GM06990 (cell line): ENCODE measurements at regions not wholly inside any gene's neighbourhood (a gene's known extent, or its start where the extent isn't known, plus 50 kb on each side); places are given as distances from the start of the nearest gene placed in this dataset.

ENCODE experiments used
- DNase-seq: peaks from one replicate; pipeline ENCODE4 v3.0.0-alpha.2; 2011; ENCODE audit not compliant: insufficient read length; ENCODE audit errors: extremely low read depth
- H3K27me3 ChIP-seq: replicated peaks from 2 replicates; pipeline ENCODE4 v1.6.0; 2011; ENCODE audit warnings: low read length; ENCODE audit not compliant: control insufficient read depth, insufficient read depth
- H3K36me3 ChIP-seq: 2 replicates; pipeline ENCODE4 v1.5.1; 2011; ENCODE audit warnings: low read length; ENCODE audit not compliant: control insufficient read depth, insufficient read depth
- H3K4me3 ChIP-seq: replicated peaks from 2 replicates; pipeline ENCODE4 v1.5.1; 2011; ENCODE audit warnings: low read depth, mild to moderate bottlenecking, control low read depth, low read length
- TF ChIP-seq, protein P1 (sequence below): IDR thresholded peaks from 2 replicates; pipeline ENCODE4 v1.5.1; 2011; ENCODE audit warnings: low read length, control low read depth, mild to moderate bottlenecking, inconsistent platforms; ENCODE audit not compliant: insufficient read depth, poor library complexity, severe bottlenecking

GRCh38 chr21:17981060-17981740 lies 162.0 kb upstream of the C21orf91 start:
- no peaks in the 10 kb centered on the region for H3K27me3 ChIP-seq
- H3K36me3 ChIP-seq = no peaks in the 10 kb centered on the region
- TF ChIP-seq, protein P1, sequence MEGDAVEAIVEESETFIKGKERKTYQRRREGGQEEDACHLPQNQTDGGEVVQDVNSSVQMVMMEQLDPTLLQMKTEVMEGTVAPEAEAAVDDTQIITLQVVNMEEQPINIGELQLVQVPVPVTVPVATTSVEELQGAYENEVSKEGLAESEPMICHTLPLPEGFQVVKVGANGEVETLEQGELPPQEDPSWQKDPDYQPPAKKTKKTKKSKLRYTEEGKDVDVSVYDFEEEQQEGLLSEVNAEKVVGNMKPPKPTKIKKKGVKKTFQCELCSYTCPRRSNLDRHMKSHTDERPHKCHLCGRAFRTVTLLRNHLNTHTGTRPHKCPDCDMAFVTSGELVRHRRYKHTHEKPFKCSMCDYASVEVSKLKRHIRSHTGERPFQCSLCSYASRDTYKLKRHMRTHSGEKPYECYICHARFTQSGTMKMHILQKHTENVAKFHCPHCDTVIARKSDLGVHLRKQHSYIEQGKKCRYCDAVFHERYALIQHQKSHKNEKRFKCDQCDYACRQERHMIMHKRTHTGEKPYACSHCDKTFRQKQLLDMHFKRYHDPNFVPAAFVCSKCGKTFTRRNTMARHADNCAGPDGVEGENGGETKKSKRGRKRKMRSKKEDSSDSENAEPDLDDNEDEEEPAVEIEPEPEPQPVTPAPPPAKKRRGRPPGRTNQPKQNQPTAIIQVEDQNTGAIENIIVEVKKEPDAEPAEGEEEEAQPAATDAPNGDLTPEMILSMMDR = no peak
- DNase-seq = no peak
- H3K4me3 ChIP-seq = no peak overlapping the region

DNA sequence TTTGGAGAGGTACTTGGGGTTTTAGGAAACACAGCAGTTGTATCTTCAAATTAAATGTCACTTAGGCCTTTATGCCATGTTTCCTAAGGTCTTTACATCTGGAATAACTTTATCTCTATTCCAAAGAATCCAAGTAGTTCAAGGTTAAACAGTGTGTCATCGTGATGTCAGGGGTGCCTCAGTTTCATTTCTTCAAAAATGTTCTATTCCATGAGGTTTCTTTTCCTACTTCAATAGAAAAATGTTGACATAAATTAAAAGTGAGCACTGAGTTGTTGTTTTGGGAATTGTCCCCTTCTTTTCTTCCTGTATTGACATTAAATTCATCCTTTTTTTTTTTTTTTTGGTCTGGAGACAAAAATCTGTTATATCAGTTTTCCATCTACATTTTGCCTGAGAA lies 160.6 kb upstream of the C21orf91 start:
- no peaks in the 10 kb centered on the region for H3K27me3 ChIP-seq
- TF ChIP-seq, protein P1 = no peak
- DNase-seq = no peak
- H3K4me3 ChIP-seq = no peak overlapping the region
- H3K36me3 ChIP-seq = no peaks in the 10 kb centered on the region

GRCh38 chr21:17978895-17979294 lies 159.7 kb upstream of the C21orf91 start:
- no peaks in the 10 kb centered on the region for H3K36me3 ChIP-seq
- no peak for DNase-seq
- H3K27me3 ChIP-seq = no peaks in the 10 kb centered on the region
- H3K4me3 ChIP-seq = no peak overlapping the region
- TF ChIP-seq, protein P1 = no peak

- H3K4me3 ChIP-seq = no peak overlapping the region
- H3K27me3 ChIP-seq = no peaks in the 10 kb centered on the region
- H3K36me3 ChIP-seq = no peaks in the 10 kb centered on the region
- DNase-seq = no peak
- TF ChIP-seq, protein P1 = no peak
These were observed 157.5 kb upstream of the C21orf91 start for GRCh38 chr21:17976691-17977090.

GRCh38 chr21:17976139-17976538 lies 157.0 kb upstream of the C21orf91 start:
- Histone ChIP-seq H3K4me3 (no peak overlapping the region), H3K36me3 (no peaks in the 10 kb centered on the region), H3K27me3 (no peaks in the 10 kb centered on the region)
- TF ChIP-seq, protein P1 = no peak
- no peak for DNase-seq

- no peak for DNase-seq
- no peak overlapping the region for H3K4me3 ChIP-seq
- H3K27me3 ChIP-seq = no peaks in the 10 kb centered on the region
- no peaks in the 10 kb centered on the region for H3K36me3 ChIP-seq
- TF ChIP-seq, protein P1 = no peak
These were observed 148.2 kb upstream of the C21orf91 start for GRCh38 chr21:17967319-17967718.
